HEK293T (cell line): ENCODE measurements at regions not wholly inside any gene's neighbourhood (a gene's known extent, or its start where the extent isn't known, plus 50 kb on each side); places are given as distances from the start of the nearest gene placed in this dataset.

ENCODE experiments used
- CTCF ChIA-PET: fragments of 350-600 bp; formaldehyde crosslinking; extraction: SDS; loops from one replicate; lab custom pipeline; 2021; ENCODE audit warnings: antibody characterized with exemption, inconsistent platforms; lab: Yijun Ruan, JAX
- POLR2A ChIA-PET: fragments of 350-600 bp; formaldehyde crosslinking; extraction: SDS; loops from one replicate; lab custom pipeline; 2020; ENCODE audit warnings: antibody characterized with exemption, inconsistent platforms; lab: Yijun Ruan, JAX
- DNase-seq: peaks from one replicate; pipeline ENCODE4 v3.0.0; 2012; ENCODE audit warnings: mixed read lengths; ENCODE audit errors: extremely low spot score
- ARNT ChIP-seq: fragments of 450-650 bp; IDR thresholded peaks from 2 replicates; pipeline ENCODE4 v1.6.1; 2017; ENCODE audit warnings: mild to moderate bottlenecking
- BHLHE40 ChIP-seq: fragments of 450-650 bp; IDR thresholded peaks from 2 replicates; pipeline ENCODE4 v1.6.1; 2016; ENCODE audit warnings: mild to moderate bottlenecking, moderate library complexity, borderline replicate concordance
- CTBP1 ChIP-seq: fragments of 450-650 bp; IDR thresholded peaks from 2 replicates; pipeline ENCODE4 v1.6.1; 2016; ENCODE audit warnings: borderline replicate concordance
- ELF4 ChIP-seq: fragments of 450-650 bp; IDR thresholded peaks from 2 replicates; pipeline ENCODE4 v1.6.1; 2017; ENCODE audit warnings: antibody characterized with exemption
- FOXA1 ChIP-seq: fragments of 450-650 bp; IDR thresholded peaks from 2 replicates; pipeline ENCODE4 v1.6.1; 2016; ENCODE audit warnings: mild to moderate bottlenecking
- FOXK2 ChIP-seq: fragments of 450-650 bp; IDR thresholded peaks from 2 replicates; pipeline ENCODE4 v1.6.1; 2016; ENCODE audit warnings: mild to moderate bottlenecking
- FOXM1 ChIP-seq: fragments of 450-650 bp; IDR thresholded peaks from 2 replicates; pipeline ENCODE4 v1.6.1; 2017; ENCODE audit warnings: mild to moderate bottlenecking, borderline replicate concordance
- HDGF ChIP-seq: fragments of 450-650 bp; IDR thresholded peaks from 2 replicates; pipeline ENCODE4 v1.6.1; 2017; ENCODE audit warnings: antibody characterized with exemption, borderline replicate concordance
- L3MBTL2 ChIP-seq: fragments of 450-650 bp; conservative IDR thresholded peaks from 2 replicates; pipeline ENCODE4 v1.6.1; 2016; ENCODE audit warnings: mild to moderate bottlenecking
- LEF1 ChIP-seq: fragments of 450-650 bp; IDR thresholded peaks from 2 replicates; pipeline ENCODE4 v1.6.1; 2017; ENCODE audit warnings: mild to moderate bottlenecking, borderline replicate concordance
- NFRKB ChIP-seq: fragments of 450-650 bp; IDR thresholded peaks from 2 replicates; pipeline ENCODE4 v1.6.1; 2016; ENCODE audit warnings: mild to moderate bottlenecking, moderate library complexity
- PKNOX1 ChIP-seq: fragments of 450-650 bp; IDR thresholded peaks from 2 replicates; pipeline ENCODE4 v1.6.1; 2016
- SP1 ChIP-seq: fragments of 450-650 bp; IDR thresholded peaks from 2 replicates; pipeline ENCODE4 v1.6.1; 2017
- SUZ12 ChIP-seq: fragments of 450-650 bp; IDR thresholded peaks from 2 replicates; pipeline ENCODE4 v1.6.1; 2016; ENCODE audit warnings: mild to moderate bottlenecking
- TARDBP ChIP-seq: fragments of 450-650 bp; IDR thresholded peaks from 2 replicates; pipeline ENCODE4 v1.6.1; 2016
- ZNF384 ChIP-seq: fragments of 450-650 bp; IDR thresholded peaks from 2 replicates; pipeline ENCODE4 v1.6.1; 2016

- TF ChIP-seq NFRKB (no peak), TARDBP (no peak), SP1 (no peak), LEF1 (no peak), FOXK2 (no peak), BHLHE40 (no peak), HDGF (no peak), PKNOX1 (no peak), FOXM1 (no peak), CTBP1 (no peak), ZNF384 (no peak), ARNT (no peak), ELF4 (no peak), FOXA1 (no peak)
- POLR2A ChIA-PET, result no interaction called here
- CTCF ChIA-PET, result no interaction called here
- no peak for DNase-seq
These were observed 977.0 kb upstream of the CHORDC1 start for GRCh38 chr11:91199866-91200265.

- TF ChIP-seq ARNT, result no peak
- no peak for TF ChIP-seq SUZ12
- no peak for TF ChIP-seq SP1
- TF ChIP-seq HDGF, result no peak
- TF ChIP-seq TARDBP, result no peak
- TF ChIP-seq ELF4, result no peak
- TF ChIP-seq NFRKB, result no peak
- TF ChIP-seq L3MBTL2, result no peak
- no peak for TF ChIP-seq FOXM1
- TF ChIP-seq PKNOX1, result no peak
- POLR2A ChIA-PET, result no interaction called here
- CTCF ChIA-PET, result no interaction called here
- no peak for DNase-seq
These were observed 971.7 kb upstream of the CHORDC1 start for GRCh38 chr11:91194546-91194945.

- ChIA-PET CTCF (no interaction called here), POLR2A (no interaction called here)
- TF ChIP-seq LEF1 (no peak), TARDBP (no peak), FOXM1 (no peak), SP1 (no peak), L3MBTL2 (no peak), PKNOX1 (no peak), BHLHE40 (no peak), CTBP1 (no peak), SUZ12 (no peak), FOXK2 (no peak)
- no peak for DNase-seq
These were observed 965.6 kb upstream of the CHORDC1 start for GRCh38 chr11:91188484-91188883.

- ChIA-PET POLR2A (no interaction called here), CTCF (no interaction called here)
- no peak for DNase-seq
These were observed 964.5 kb upstream of the CHORDC1 start for GRCh38 chr11:91187314-91187713.

GRCh38 chr11:91178366-91178765, 955.5 kb upstream of the CHORDC1 start:
- ChIA-PET CTCF (no interaction called here), POLR2A (no interaction called here)

More at GRCh38 chr11:91187314-91187713, 964.5 kb upstream of the CHORDC1 start:
- no peak for TF ChIP-seq SUZ12
- TF ChIP-seq FOXM1, result no peak
- no peak for TF ChIP-seq ARNT
- TF ChIP-seq SP1, result no peak
- no peak for TF ChIP-seq ZNF384
- no peak for TF ChIP-seq PKNOX1
- no peak for TF ChIP-seq ELF4
- TF ChIP-seq NFRKB, result no peak
- TF ChIP-seq FOXA1, result no peak
- TF ChIP-seq CTBP1, result no peak
- no peak for TF ChIP-seq HDGF
- TF ChIP-seq L3MBTL2, result no peak
- no peak for TF ChIP-seq FOXK2

More at GRCh38 chr11:91178366-91178765, 955.5 kb upstream of the CHORDC1 start:
- TF ChIP-seq BHLHE40 (no peak), ARNT (no peak), FOXM1 (no peak), NFRKB (no peak), ELF4 (no peak), L3MBTL2 (no peak), LEF1 (no peak), SUZ12 (no peak), ZNF384 (no peak), PKNOX1 (no peak), FOXK2 (no peak), SP1 (no peak)
- DNase-seq, result no peak
